ENCODE measurements at regions not wholly inside any gene's neighbourhood (a gene's known extent, or its start where the extent isn't known, plus 50 kb on each side); places are given as distances from the start of the nearest gene placed in this dataset.

DNA sequence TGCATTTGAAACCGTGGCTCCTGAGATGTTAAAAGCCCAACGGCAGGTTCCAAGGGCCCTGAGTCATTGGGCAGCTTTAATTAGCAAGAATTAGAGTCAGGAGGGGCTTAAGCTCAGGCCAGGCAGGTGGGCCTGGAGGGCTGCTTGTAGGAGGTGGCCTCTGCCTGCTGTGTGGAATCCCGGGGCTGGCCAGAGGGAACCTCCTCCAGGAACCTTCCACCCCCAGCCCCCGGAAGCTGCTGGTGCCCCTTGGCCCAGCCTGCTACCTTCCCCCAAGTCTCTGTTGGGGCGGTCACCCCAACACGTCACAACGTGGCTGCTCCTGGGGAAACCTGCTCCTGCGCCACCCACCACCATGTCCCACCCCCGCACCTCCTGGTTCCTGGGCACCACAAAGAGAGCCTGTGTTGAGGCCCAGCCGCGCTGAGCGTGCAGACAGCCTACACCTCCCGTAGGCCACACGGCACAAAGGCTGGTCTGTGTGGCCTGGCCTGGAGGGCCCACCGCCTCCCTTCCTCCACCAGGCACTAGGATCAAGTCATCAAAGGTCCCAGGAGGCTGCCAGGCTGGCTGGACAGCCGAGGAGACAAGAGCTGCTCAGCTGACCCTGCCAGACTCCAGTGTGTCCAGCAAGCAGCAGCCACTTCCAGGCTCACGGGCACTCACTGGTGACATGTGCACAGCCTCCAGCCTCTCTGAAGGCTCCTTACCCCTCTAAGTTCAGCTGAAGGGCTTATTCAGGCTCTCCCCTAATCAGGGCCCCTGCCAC is 86.3 kb downstream of the SNX5 start:
- no peak for ATAC-seq
- WGBS = 84% methylated on average over 17 of the region's 17 CpGs

GRCh38 chr20:17881741-17882064 is 86.9 kb downstream of the SNX5 start:
- ATAC-seq = no peak
- Histone ChIP-seq H3K9me3 (ENCODE audit: control insufficient read depth, low read length) (no peaks in the 10 kb centered on the region), H3K27me3 (ENCODE audit: control insufficient read depth, insufficient read depth) (no peaks in the 10 kb centered on the region), H3K4me3 (ENCODE audit: low read length) (no peak overlapping the region), H3K27ac (ENCODE audit: low read length) (no peak overlapping the region), H3K4me1 (ENCODE audit: control insufficient read depth, insufficient read depth, low read length) (no peaks in the 10 kb centered on the region)
- intact Hi-C loops (cut with DNase I) = loop anchor here in 1 of 4 donors (10.0 kb wide), 1 partner anchor 187 kb away; the partner anchor contains the start of gene BANF2
- DNase-seq = no peak
- 93% methylated on average over 1 of the region's 1 CpG for WGBS

More for the DNA sequence above, 86.3 kb downstream of the SNX5 start:
- no peak for DNase-seq
- H3K4me3 ChIP-seq (ENCODE audit: low read length) = no peak overlapping the region
- no peaks in the 10 kb centered on the region for H3K4me1 ChIP-seq (ENCODE audit: control insufficient read depth, insufficient read depth, low read length)
- no peaks in the 10 kb centered on the region for H3K27me3 ChIP-seq (ENCODE audit: control insufficient read depth, insufficient read depth)
- no peak overlapping the region for H3K27ac ChIP-seq (ENCODE audit: low read length)
- no peaks in the 10 kb centered on the region for H3K9me3 ChIP-seq (ENCODE audit: control insufficient read depth, low read length)
- intact Hi-C loops (cut with DNase I) = loop anchor here in 1 of 4 donors (10.0 kb wide), 1 partner anchor 187 kb away; the partner anchor contains the start of gene BANF2

DNA sequence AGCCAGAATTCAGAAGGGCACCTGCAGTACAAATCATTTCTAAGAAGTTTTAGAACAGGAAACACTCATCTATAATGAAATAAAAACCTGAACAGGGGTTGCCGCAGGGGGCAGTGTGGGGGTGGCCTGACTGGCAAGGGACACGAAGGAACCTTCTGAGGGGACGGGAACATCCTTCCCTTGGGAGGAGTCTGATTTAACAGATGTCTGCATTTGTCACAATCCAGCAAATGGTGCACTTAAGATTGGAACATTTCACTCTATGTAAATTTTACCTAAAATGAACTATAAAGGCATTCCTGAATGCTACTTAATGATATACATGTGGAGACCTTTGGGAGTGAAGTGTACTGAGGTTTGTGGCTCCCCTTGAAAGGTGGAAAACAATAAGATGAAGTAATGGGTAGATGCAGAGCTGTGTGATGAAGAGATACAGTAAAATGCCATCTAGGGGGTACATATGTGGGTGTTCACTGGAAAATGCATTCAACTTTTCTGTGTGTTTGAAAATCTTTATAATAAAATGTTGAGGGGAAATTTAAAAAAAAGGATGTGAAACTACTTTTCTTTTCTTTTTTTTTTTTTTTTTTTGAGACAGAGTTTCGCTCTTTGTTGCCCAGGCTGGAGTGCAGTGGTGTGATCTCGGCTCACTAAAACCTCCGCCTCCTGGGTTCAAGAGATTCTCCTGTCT is 89.5 kb downstream of the SNX5 start:
- ATAC-seq (no peak), DNase-seq (no peak)
- no peak overlapping the region for H3K4me3 ChIP-seq (ENCODE audit: low read length)
- intact Hi-C loops (cut with DNase I) = no loop called here
- H3K27ac ChIP-seq (ENCODE audit: low read length) = no peak overlapping the region
- H3K27me3 ChIP-seq (ENCODE audit: control insufficient read depth, insufficient read depth) = no peaks in the 10 kb centered on the region
- no peaks in the 10 kb centered on the region for H3K9me3 ChIP-seq (ENCODE audit: control insufficient read depth, low read length)
- peaks cover 13% of the 10 kb centered on the region for H3K4me1 ChIP-seq (ENCODE audit: control insufficient read depth, insufficient read depth, low read length)
- WGBS = 61% methylated on average over 6 of the region's 6 CpGs

DNA sequence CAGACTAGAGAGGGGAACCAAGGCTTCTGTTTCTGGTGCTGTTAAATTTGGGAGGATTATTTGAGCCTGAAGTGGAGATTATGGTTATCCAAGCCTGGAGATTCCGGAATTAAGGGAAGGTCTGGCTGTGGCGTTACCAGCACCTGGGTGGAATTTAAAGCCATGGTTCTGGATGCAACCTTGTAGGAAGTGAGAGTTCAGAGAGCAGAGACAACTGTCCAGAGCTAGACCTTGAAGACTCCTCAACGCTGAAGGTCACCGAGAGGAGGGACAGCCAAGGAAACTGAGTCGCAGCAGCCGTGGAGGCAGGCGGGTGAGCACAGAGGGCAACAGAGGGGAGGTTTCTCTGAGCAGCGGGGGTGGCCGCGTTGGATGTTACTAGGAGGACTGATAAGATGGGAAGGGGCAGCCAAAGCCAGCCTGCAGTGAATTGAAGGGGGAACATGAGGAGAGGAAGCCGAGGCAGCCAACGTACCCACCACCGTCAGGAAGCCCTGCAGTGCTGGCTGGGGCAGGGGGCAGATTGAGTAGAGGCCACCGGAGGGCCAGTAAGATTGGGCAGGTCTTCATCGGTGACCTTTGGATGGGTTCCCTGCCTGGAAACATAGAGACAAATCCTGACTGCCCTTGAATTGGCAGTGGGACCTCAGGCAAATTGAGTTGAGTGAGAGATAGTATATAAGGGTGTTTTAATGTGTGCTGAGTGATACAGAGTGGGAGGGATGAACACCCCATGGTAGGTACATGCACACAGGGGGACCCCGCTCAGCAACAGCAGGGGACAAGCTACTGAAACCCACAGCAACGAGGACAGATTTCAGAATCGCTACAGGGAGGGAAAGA is 90.3 kb downstream of the SNX5 start:
- no peak for ATAC-seq
- no peaks in the 10 kb centered on the region for H3K9me3 ChIP-seq (ENCODE audit: control insufficient read depth, low read length)
- peaks cover 15% of the 10 kb centered on the region for H3K4me1 ChIP-seq (ENCODE audit: control insufficient read depth, insufficient read depth, low read length)
- WGBS = 68% methylated on average over 18 of the region's 18 CpGs
- DNase-seq = no peak
- no peak overlapping the region for H3K27ac ChIP-seq (ENCODE audit: low read length)
- H3K4me3 ChIP-seq (ENCODE audit: low read length) = no peak overlapping the region
- intact Hi-C loops (cut with DNase I) = no loop called here
- H3K27me3 ChIP-seq (ENCODE audit: control insufficient read depth, insufficient read depth) = no peaks in the 10 kb centered on the region

DNA sequence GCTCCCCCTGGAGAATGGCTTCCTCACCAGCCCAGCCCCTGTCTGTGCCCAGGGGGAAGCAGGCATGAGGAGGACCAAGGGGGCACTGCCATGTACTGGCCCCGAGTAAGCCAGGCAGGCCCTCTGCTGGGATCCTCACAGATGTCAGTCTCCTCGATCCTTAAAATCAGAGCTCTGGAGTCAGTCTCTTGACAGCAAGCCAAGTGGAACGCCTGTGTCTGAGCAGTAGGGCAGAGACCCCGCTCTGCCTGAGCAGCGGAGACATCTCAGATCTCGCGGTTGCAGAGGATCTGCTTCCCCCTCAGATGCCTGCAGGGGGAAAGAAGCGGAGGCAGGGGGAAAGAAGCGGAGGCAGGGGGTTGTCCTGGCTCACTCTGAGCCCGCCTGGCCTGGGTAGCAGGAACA is 92.6 kb downstream of the SNX5 start:
- DNase-seq = no peak
- Histone ChIP-seq H3K4me1 (ENCODE audit: control insufficient read depth, insufficient read depth, low read length) (peaks cover 15% of the 10 kb centered on the region), H3K27ac (ENCODE audit: low read length) (no peak overlapping the region), H3K27me3 (ENCODE audit: control insufficient read depth, insufficient read depth) (no peaks in the 10 kb centered on the region), H3K9me3 (ENCODE audit: control insufficient read depth, low read length) (no peaks in the 10 kb centered on the region), H3K4me3 (ENCODE audit: low read length) (no peak overlapping the region)
- WGBS = 32% methylated on average over 10 of the region's 10 CpGs
- ATAC-seq = peak in 1 of 2 donors; percentile 17
- intact Hi-C loops (cut with DNase I) = no loop called here

DNA sequence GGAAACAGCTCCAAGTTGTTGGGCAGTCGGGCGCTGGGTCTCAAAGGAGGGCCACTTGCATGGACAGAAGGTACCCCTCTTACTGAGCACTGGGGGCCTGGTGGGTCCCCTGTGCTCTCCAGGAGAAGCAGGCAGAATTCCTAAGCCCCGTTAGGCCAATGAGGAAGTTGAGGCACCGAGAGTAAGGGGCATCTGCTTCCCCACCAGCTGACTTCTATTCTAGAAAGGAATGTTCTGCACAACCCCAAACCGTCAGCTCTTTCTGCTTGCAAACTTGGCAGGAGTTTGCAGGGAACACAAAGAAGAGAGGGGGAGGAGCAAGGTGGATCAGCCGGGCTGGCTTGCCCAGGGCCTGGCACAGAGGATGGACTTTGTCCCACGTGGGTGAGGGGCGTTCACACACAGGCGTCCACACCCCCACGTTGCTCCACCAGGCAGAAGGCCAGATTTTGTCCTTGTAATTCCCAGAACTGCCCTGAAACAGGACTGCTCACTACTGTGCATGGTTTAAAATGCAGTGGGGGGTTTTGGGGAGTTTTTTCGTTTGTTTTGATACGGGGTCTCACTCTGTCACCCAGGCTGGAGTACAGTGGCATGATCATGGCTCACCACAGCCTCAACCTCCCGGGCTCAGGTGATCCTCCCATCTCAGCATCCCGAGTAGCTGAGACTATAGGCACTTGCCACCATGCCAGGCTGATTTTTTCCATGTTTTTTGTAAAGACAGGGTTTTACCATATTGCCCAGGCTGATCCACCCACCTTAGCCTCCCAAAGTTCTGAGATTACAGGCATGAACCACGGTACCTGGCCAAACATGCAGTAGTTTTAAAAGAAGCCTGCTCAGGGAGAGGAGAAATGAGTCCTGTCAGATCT is 93.3 kb downstream of the SNX5 start:
- Histone ChIP-seq H3K4me3 (ENCODE audit: low read length) (no peak overlapping the region), H3K9me3 (ENCODE audit: control insufficient read depth, low read length) (no peaks in the 10 kb centered on the region), H3K4me1 (ENCODE audit: control insufficient read depth, insufficient read depth, low read length) (peaks cover 15% of the 10 kb centered on the region), H3K27ac (ENCODE audit: low read length) (no peak overlapping the region), H3K27me3 (ENCODE audit: control insufficient read depth, insufficient read depth) (no peaks in the 10 kb centered on the region)
- DNase-seq (peak; percentile 80 to 87 (median 87)), ATAC-seq (peak; percentile 72 to 82)
- WGBS = 37% methylated on average over 15 of the region's 15 CpGs
- intact Hi-C loops (cut with DNase I) = no loop called here

DNA sequence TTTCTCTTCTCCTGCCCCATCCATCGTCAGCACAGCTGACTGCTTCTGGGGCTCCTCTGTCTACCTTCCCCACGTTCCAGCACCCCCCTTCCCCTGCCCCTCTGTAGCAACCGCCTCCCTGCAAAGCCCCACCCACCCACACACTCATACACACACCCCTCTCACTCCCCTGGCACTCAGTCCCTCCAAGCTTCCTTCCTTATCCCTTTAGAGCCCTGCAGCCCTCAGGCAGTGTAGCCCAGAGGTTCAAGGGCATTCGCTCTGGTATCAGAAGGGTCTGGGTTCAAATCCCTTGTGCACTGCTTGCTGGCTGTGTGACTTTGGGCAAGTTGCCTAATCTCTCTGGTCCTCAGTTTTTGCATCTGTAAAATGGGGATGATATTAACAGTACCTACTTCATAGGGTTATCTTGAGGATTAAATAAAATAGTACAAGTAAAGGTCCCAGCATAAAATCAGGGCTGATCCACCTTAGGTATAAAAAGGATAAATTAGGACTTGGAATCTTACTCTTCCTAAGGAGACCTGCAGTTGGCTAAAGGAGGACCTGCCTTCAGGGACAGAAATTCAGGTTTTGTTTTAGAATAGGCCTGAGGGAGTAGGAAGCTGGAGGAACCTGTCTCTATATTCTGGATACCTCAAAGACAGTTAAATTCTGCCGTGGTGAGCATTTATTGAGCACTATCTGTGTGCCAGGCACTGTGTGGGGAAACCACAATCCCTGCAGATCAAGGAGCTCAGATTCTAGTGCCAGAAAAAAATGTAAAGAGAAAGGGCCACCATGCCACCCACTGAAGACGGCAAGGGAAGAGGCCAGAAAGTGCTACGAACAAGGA is 94.1 kb downstream of the SNX5 start:
- WGBS = 31% methylated on average over 7 of the region's 7 CpGs
- no peak overlapping the region for H3K27ac ChIP-seq (ENCODE audit: low read length)
- ATAC-seq (peak; percentile 65 to 79), DNase-seq (no peak)
- no peaks in the 10 kb centered on the region for H3K27me3 ChIP-seq (ENCODE audit: control insufficient read depth, insufficient read depth)
- peaks cover 15% of the 10 kb centered on the region for H3K4me1 ChIP-seq (ENCODE audit: control insufficient read depth, insufficient read depth, low read length)
- no peak overlapping the region for H3K4me3 ChIP-seq (ENCODE audit: low read length)
- intact Hi-C loops (cut with DNase I) = no loop called here
- H3K9me3 ChIP-seq (ENCODE audit: control insufficient read depth, low read length) = no peaks in the 10 kb centered on the region

DNA sequence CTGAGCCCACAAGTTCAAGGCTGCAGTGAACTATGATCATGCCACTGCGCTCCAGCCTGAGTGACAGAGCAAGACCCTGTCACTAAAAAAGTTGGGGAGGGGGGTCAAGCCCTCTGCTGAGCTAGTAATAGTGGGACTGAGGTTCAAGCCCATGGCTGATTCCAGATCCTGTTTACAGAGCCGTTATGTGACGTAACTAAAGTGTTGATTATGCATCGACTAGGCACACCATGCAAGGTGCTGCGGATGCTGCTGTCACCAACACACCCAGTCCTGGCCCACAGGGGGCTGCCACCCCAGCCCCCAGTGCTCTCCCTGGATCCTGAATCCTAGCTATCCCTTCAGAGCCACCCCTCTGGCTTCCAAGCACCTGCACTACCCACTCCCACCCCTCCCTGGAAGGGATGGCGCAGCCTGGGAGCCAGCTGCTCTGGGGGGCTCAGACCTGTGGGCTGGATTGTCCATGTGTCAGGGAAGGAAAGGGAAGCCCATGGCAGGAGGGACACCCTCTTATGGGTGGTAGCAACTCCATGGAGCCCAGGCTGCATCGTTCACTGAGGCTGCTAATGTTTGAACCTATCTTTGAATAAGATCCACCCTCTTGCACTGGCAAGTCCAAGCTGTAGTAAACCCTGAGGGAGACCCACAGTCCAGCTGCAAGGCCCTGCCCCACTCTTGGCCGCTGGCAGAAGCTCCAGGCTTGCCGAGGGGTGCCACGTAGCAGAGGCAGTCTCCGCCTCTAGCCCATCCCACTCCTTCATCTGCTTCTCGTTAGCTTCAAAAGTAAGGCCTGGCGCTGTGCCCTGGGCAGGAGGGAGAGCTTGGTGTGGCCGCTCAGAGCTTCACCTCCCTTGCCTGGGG is 95.0 kb downstream of the SNX5 start:
- 38% methylated on average over 14 of the region's 14 CpGs for WGBS
- Histone ChIP-seq H3K27ac (ENCODE audit: low read length) (no peak overlapping the region), H3K4me1 (ENCODE audit: control insufficient read depth, insufficient read depth, low read length) (peaks cover 15% of the 10 kb centered on the region), H3K9me3 (ENCODE audit: control insufficient read depth, low read length) (no peaks in the 10 kb centered on the region), H3K4me3 (ENCODE audit: low read length) (no peak overlapping the region), H3K27me3 (ENCODE audit: control insufficient read depth, insufficient read depth) (no peaks in the 10 kb centered on the region)
- ATAC-seq = peak; percentile 89 to 90
- intact Hi-C loops (cut with DNase I) = no loop called here
- DNase-seq = peak; percentile 93 to 96 (median 94)

GRCh38 chr20:17872959-17873358 is 95.6 kb downstream of the SNX5 start:
- Histone ChIP-seq H3K27ac (ENCODE audit: low read length) (no peak overlapping the region), H3K4me3 (ENCODE audit: low read length) (no peak overlapping the region), H3K4me1 (ENCODE audit: control insufficient read depth, insufficient read depth, low read length) (peaks cover 15% of the 10 kb centered on the region), H3K9me3 (ENCODE audit: control insufficient read depth, low read length) (no peaks in the 10 kb centered on the region), H3K27me3 (ENCODE audit: control insufficient read depth, insufficient read depth) (no peaks in the 10 kb centered on the region)
- intact Hi-C loops (cut with DNase I) = no loop called here
- DNase-seq (no peak), ATAC-seq (no peak)
- 43% methylated on average over 5 of the region's 5 CpGs for WGBS

Data from right cardiac atrium (tissue), 5 donors.